ENCODE measurements at regions not wholly inside any gene's neighbourhood (a gene's known extent, or its start where the extent isn't known, plus 50 kb on each side); places are given as distances from the start of the nearest gene placed in this dataset.

- no peak overlapping the region for H3K4me3 ChIP-seq (replicated peaks in 1 of 2; ENCODE audit: low read depth in 2 of 2, low read length in 2 of 2)
- no peak for TF ChIP-seq CTCF (IDR thresholded peaks at IDR 0.05; ENCODE audit: low read depth, low read length)
- DNase-seq (ENCODE audit: low read depth in 2 of 2) = peak; percentile 43 to 48
These were observed 125.1 kb upstream of the HS3ST5 start for GRCh38 chr6:114467931-114468330.

GRCh38 chr6:114465511-114465910 is 122.7 kb upstream of the HS3ST5 start:
- no peak for TF ChIP-seq CTCF (IDR thresholded peaks at IDR 0.05; ENCODE audit: low read depth, low read length)
- DNase-seq (ENCODE audit: low read depth in 2 of 2) = no peak
- no peak overlapping the region for H3K4me3 ChIP-seq (replicated peaks in 1 of 2; ENCODE audit: low read depth in 2 of 2, low read length in 2 of 2)

GRCh38 chr6:114453737-114454276 is 111.0 kb upstream of the HS3ST5 start:
- H3K4me3 ChIP-seq (replicated peaks in 1 of 2; ENCODE audit: low read depth in 2 of 2, low read length in 2 of 2) = no peak overlapping the region
- no peak for DNase-seq (ENCODE audit: low read depth in 2 of 2)
- TF ChIP-seq CTCF (IDR thresholded peaks at IDR 0.05; ENCODE audit: low read depth, low read length) = no peak

- H3K4me3 ChIP-seq (replicated peaks in 1 of 2; ENCODE audit: low read depth in 2 of 2, low read length in 2 of 2) = no peak overlapping the region
- no peak for TF ChIP-seq CTCF (IDR thresholded peaks at IDR 0.05; ENCODE audit: low read depth, low read length)
- DNase-seq (ENCODE audit: low read depth in 2 of 2) = no peak
These were observed 110.1 kb upstream of the HS3ST5 start for GRCh38 chr6:114452785-114453401.

GRCh38 chr6:114450631-114451030 is 107.8 kb upstream of the HS3ST5 start:
- no peak for TF ChIP-seq CTCF (IDR thresholded peaks at IDR 0.05; ENCODE audit: low read depth, low read length)
- H3K4me3 ChIP-seq (replicated peaks in 1 of 2; ENCODE audit: low read depth in 2 of 2, low read length in 2 of 2) = no peak overlapping the region
- DNase-seq (ENCODE audit: low read depth in 2 of 2) = no peak

- no peak for TF ChIP-seq CTCF (IDR thresholded peaks at IDR 0.05; ENCODE audit: low read depth, low read length)
- DNase-seq (ENCODE audit: low read depth in 2 of 2) = no peak
- no peak overlapping the region for H3K4me3 ChIP-seq (replicated peaks in 1 of 2; ENCODE audit: low read depth in 2 of 2, low read length in 2 of 2)
These were observed 106.8 kb upstream of the HS3ST5 start for GRCh38 chr6:114449659-114450058.

- H3K4me3 ChIP-seq (replicated peaks in 1 of 2; ENCODE audit: low read depth in 2 of 2, low read length in 2 of 2) = no peak overlapping the region
- no peak for TF ChIP-seq CTCF (IDR thresholded peaks at IDR 0.05; ENCODE audit: low read depth, low read length)
- DNase-seq (ENCODE audit: low read depth in 2 of 2) = no peak
These were observed 103.5 kb upstream of the HS3ST5 start for GRCh38 chr6:114446342-114446741.

Data from cardiac fibroblast (primary cell).